Choroid plexus epithelial cell (primary cell): ENCODE measurements at regions not wholly inside any gene's neighbourhood (a gene's known extent, or its start where the extent isn't known, plus 50 kb on each side); places are given as distances from the start of the nearest gene placed in this dataset.

ENCODE experiments used
- DNase-seq: peaks from one replicate; pipeline ENCODE4 v3.0.0-alpha.2; 2010; ENCODE audit warnings: low read depth
- H3K4me3 ChIP-seq: 2 replicates; pipeline ENCODE4 v1.5.1; 2011; ENCODE audit warnings: low read depth, mild to moderate bottlenecking, control low read depth, low read length, moderate library complexity
- CTCF ChIP-seq: conservative IDR thresholded peaks from 2 replicates; pipeline ENCODE4 v1.5.1; 2011; ENCODE audit warnings: low read depth, mild to moderate bottlenecking, control low read depth, inconsistent platforms, low read length, moderate library complexity

GRCh38 chr5:44506561-44506960, 117.3 kb upstream of the FGF10 start:
- H3K4me3 ChIP-seq, result no peak overlapping the region
- no peak for TF ChIP-seq CTCF
- no peak for DNase-seq

- no peak for DNase-seq
- TF ChIP-seq CTCF, result no peak
- no peak overlapping the region for H3K4me3 ChIP-seq
These were observed 110.2 kb upstream of the FGF10 start for GRCh38 chr5:44499381-44499780.

- no peak for TF ChIP-seq CTCF
- no peak overlapping the region for H3K4me3 ChIP-seq
- DNase-seq, result no peak
These were observed 108.4 kb upstream of the FGF10 start for GRCh38 chr5:44497606-44498005.

- no peak for TF ChIP-seq CTCF
- no peak for DNase-seq
- no peak overlapping the region for H3K4me3 ChIP-seq
These were observed 106.1 kb upstream of the FGF10 start for GRCh38 chr5:44495280-44495679.

- DNase-seq, result no peak
- no peak for TF ChIP-seq CTCF
- H3K4me3 ChIP-seq, result no peak overlapping the region
These were observed 100.5 kb upstream of the FGF10 start for GRCh38 chr5:44489759-44490158.

- DNase-seq, result no peak
- no peak for TF ChIP-seq CTCF
- no peak overlapping the region for H3K4me3 ChIP-seq
These were observed 97.4 kb upstream of the FGF10 start for GRCh38 chr5:44486591-44486990.

GRCh38 chr5:44454002-44454401, 64.8 kb upstream of the FGF10 start:
- DNase-seq, result no peak
- TF ChIP-seq CTCF, result no peak
- no peak overlapping the region for H3K4me3 ChIP-seq
